HG03460 (cell line): ENCODE measurements at regions not wholly inside any gene's neighbourhood (a gene's known extent, or its start where the extent isn't known, plus 50 kb on each side); places are given as distances from the start of the nearest gene placed in this dataset.
"Not testable (repeated sequence)": the region's sequence is repeated elsewhere in the genome, so short reads cannot be mapped to it uniquely, and the experiment has no call there.

ENCODE experiments used
- ATAC-seq: cut with Tn5 transposase; IDR thresholded peaks from one replicate; pipeline ENCODE4 v1.9.1; 2021; ENCODE audit not compliant: unreplicated experiment

DNA sequence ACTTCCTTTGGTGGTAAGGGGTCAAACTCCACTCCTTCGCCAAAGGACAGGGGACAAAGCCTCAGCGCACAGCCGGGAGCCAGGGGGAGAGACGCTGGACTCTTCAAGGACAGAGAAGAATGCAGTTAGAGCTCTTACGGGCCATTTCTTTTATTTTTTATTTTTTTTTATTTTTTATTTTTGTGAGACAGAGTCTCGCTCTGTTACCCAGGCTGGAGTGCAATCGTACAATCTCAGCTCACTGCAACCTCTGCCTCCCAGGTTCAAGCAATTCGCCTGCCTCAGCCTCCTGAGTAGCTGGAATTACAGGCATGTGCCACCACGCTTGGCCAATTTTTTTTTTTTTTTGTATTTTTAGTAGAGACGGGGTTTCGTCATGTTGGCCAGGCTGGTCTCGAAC lies 93.2 kb upstream of the RPH3AL start, which contains the start of gene RFLNB:
Gene RFLNB, minus strand, starts transcription at position 101 of the 400 bp plus-strand sequence.
- ATAC-seq: not testable (repeated sequence)

DNA sequence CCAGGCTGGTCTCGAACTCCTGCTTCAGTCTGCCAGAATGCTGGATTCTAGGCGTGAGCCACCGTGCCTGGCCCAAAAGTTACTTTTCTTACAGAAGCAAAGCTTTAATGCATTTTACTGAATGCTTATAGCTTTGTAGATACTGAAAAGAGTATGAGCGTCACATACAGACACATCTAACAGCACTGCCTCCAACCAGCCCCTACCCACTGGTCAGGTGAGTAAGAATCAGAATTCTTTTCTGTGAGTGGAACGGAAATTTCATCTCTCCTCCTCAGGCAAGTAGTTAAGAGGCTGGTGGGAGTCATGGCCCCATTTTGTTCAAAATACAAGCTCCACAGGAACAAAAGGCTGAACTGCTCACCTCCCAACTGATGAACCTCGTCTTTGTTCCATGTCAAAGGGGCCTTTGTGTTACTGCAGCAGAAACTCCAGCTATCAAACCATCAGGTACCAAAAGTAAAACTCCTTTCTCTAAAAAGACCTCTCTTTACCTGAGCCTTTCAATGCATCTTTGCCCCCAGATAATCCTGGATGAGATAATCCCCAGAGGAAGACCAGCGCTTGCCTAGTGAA lies 92.4 kb upstream of the RPH3AL start:
- no peak for ATAC-seq

DNA sequence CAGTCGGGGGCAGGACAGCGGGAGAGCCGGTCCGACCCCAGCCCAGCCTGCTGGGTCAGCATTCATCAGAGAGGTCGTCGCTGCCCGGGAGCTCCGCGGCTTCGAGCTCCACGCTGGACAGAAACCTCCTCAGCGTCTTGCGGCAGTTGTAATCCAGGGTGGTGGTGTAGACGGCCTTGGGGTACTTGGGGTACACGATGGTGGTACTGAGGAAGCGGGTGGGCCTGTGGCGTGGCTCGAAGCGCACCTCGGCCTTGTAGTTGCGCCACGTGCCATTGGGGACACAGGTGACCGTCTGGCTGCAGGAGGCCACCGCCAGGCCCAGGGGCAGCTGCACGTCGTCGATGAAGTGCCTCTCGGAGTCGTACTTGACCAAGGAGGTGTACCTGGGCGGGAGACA lies 90.5 kb upstream of the RPH3AL start:
- ATAC-seq: no peak

- no peak for ATAC-seq
Measured at GRCh38 chr17:441155-441950, 88.7 kb upstream of the RPH3AL start.

GRCh38 chr17:438191-438590 lies 85.6 kb upstream of the RPH3AL start:
- no peak for ATAC-seq

- no peak for ATAC-seq
Measured at GRCh38 chr17:437545-437944, 84.9 kb upstream of the RPH3AL start.

DNA sequence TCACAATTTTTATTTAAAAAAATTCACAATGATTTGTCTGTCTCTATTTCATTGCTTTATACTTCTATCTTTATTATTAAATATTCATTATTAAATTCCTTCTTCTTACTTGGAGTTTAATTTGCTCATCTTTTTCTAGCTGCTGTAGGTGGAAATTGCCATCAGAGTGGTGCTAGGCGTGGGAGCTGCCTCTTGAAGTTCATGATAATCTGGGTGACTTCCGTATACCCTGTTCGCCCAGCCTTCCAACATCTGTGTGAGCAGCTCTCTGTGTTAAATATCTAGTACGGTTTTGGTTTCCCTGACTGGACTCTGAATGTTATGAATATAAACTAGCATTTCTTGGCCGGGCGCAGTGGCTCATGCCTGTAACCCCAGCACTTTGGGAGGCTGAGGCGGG lies 84.0 kb upstream of the RPH3AL start:
- ATAC-seq: no peak

DNA sequence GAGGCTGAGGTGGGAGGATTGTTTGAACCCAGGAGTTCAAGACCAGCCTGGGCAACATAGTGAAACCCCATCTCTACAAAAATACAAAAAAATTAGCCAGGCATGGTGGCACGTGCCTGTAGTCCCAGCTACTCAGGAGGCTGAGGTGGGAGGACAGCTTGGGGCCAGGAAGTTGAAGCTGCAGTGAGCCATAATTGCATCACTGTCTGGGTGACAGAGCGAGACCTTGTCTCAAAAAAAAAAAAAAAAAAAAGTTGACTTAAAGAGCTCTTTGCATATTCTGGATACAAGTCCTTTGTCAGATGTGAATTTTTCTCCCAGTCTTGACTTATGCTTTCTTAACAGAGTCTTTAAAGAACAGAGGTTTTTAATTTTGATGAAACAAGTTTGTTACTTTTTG lies 79.9 kb upstream of the RPH3AL start:
- ATAC-seq: not testable (repeated sequence)

DNA sequence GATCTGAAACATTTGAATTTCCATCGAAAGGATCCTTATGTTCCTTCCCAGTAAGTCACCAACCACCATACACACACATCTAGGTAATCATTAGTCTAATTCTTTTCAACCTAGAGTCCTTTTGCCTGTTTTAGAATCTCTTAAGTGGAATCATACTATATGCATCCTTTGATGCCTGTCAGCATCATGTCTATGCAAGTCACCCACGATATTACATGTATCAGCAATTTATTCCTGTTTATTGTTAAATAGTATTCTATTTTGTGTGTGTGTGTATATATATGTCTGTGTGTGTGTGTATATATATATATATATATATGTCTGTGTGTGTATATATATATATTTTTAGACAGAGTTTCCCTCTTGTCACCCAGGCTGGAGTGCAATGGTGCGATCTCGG lies 78.9 kb upstream of the RPH3AL start:
- no peak for ATAC-seq

GRCh38 chr17:429589-429988 lies 77.0 kb upstream of the RPH3AL start:
- ATAC-seq: no peak

GRCh38 chr17:428414-428813 lies 75.8 kb upstream of the RPH3AL start:
- no peak for ATAC-seq

GRCh38 chr17:427891-428290 lies 75.3 kb upstream of the RPH3AL start:
- no peak for ATAC-seq

DNA sequence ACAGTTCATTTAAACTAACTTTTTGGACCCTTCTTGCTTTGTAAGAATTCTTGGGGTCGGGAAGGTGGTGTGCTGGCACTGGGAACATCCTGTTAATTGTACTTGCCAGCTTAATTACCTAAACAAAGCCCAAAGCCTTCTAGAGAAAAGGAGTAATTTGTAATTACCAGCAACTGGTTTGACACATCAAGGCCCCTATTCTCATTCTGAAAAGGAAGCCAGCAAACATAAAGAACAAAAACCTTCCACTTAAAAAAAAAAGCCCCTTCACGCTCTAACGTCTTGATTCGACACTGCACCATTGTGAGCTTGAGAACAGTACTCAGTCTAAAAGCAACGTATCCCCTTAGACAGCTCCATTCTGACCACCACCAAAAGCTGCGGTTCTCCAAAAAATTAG lies 74.7 kb upstream of the RPH3AL start:
- ATAC-seq: no peak

DNA sequence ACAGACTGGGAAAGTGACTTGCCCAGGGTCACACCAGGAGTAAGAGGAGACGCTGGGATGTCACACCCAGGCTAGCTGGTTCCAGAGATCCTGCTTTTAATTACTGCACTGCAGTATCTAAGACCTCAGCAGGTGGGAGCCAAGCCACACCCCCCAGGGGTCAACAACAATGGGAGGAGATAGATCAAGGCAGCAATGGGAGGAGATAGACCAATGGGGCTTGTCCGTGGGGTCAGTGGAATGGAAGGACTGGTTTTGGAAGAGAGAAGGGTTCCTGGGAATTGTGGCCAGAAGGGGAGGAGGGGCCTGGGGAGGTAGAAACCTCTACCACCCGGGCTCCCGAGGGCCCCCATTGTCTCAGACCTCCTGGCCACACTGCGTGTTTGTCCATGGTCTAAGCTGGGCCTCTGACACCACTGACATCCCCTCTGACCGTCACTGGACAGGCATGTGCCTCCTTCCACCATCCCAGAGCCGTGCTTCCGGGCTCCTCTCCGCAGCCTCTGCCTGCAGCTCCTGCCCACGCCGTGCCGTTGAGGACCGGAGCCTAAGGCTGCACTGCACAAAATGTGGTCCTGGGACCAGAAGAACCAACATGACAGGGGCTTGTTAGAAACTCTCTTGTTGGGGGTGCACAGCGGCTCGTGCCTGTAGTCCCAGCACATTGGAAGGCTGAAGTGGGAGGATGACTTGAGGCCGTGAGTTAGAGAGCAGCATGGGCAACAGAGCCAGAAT lies 69.8 kb upstream of the RPH3AL start:
- ATAC-seq: no peak

- ATAC-seq: no peak
Measured at GRCh38 chr17:420479-421175, 68.0 kb upstream of the RPH3AL start.

DNA sequence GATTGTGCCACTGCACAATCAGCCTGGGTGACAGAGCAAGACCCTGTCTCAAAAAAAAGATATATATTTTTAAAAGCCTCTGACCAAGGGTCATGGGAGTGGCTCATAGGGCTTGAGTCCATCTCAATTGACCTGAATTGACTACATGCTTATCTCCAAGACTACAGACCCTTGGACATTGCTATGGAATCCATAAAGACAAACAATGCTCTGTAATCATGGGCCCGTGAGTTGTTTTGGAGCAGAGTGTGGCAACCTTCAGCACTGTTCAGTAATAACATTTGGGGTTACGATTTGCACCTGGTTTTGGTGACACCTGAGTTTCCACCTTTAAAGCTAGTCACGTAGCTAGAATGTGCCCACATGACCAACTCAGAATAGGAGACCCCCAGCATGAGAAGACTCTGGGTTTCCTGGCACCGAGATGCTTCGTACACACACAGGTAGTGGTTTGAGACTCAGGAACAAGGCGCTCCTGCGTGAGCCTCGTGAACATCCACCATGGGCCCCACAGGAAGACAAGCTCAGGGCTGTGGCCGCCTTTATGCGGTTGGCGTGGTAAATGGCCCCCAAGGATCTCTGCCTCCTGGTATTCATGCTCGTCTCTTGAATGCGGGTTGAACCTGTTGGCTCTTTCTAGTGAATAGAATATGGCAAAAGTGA lies 66.6 kb upstream of the RPH3AL start:
- no peak for ATAC-seq

GRCh38 chr17:418421-418751 lies 65.8 kb upstream of the RPH3AL start:
- no peak for ATAC-seq

- ATAC-seq: no peak
Measured at GRCh38 chr17:417691-418420, 65.2 kb upstream of the RPH3AL start.

DNA sequence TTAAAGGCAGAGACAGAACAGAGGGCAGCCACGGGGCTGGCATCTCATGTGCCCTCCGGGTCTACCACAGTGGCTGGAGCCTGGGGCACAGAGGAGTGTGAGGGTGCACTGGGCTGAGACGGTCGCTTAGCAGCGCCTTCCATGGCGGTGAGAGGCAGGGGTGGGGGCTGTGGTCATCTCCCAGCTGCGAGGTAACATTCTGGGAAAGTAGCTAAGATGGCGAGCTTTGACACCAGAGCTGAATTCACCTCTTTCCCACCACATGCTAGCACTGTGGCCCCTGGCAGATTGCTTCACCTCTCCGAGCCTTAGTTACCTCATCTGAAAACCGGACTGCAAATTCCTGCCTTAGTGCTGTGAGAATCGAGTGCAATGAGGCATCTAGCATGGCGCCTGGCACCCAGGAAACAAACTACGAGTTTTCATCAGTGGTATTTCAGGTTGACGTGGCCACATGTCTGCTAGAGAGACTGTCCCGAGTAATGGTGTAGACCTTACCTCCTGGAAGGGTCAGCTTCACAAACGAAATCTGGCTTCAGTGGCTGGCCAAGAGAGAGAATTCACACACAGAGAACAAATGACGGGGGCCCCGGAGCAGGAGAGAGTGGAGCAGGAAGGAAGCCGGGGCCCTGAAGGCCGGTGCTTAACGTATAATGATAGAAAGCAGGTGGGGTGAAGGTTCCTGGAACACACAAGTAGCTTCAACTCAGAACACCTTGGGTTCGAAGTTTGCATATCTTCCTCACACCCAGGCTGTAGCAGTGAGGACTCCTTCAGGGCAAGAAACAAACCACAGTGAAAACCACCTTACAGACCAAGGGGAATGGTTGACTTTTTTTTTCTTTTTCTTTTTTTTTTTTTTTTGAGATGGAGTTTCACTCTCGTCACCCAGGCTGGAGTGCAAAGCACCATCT lies 63.9 kb upstream of the RPH3AL start:
- ATAC-seq: peak; percentile 63
